HG02588 (cell line): ENCODE measurements at regions not wholly inside any gene's neighbourhood (a gene's known extent, or its start where the extent isn't known, plus 50 kb on each side); places are given as distances from the start of the nearest gene placed in this dataset.

ENCODE experiments used
- ATAC-seq: cut with Tn5 transposase; IDR thresholded peaks from one replicate; pipeline ENCODE4 v1.9.1; 2021; ENCODE audit warnings: mild to moderate bottlenecking, moderate library complexity; ENCODE audit not compliant: unreplicated experiment

GRCh38 chr7:124515106-124515830, 250.3 kb downstream of the GPR37 start:
- no peak for ATAC-seq

DNA sequence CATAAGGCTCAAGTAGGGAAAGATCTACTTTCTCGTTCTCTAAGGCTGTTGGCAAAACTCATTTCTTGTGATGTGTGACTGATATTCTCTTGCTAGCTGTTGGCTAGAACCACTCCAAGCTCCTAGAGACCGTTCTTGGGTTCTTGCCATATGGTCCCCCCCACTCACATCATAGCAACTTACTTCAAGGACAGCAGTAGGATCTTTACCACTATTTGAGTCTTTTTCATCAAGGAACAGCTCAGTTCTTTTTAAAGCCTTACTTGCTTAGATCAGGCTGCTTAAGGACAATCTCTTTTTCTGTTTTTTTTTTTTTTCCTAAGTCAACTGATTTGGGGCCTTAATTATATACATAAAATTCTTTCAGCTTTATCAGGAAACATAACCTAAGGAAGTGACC, 251.1 kb downstream of the GPR37 start:
- no peak for ATAC-seq

DNA sequence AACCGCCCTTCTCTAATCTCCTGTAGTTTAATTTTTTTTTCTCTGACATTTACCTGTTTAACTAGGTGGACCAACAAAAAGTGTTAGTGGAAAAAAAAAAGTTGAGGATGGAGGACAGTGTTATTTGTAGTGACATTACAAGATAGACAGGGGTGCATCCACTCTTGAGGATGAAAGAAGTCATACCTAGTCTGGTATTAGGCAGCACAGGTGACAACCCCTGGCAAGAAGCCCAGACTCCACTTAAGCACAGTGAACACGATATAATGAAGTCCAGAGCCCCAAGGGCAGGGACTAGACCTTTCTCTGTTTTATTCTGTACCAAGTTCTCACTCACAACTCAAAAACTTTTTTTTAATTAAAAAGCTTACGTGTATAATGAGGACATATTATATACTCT, 268.4 kb downstream of the GPR37 start:
- ATAC-seq, result no peak

DNA sequence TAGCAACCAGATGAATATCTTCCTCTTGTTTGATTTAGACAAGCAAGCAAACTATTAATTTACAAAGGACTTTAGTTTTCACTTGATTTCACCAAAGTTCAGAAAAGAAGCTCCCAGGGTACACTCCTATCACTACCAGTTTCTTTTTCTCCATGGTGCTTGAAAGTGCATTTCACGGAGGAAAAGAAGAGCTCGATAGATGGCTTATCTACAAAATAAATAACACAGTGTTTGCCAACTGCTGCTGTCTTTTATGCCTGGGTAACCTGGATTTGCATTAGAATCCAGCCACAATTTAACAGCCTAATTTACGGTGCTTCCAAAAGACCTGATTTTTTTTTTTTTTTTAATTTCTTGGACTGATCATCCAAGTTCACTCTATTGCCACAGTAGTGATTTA, 275.7 kb downstream of the GPR37 start:
- no peak for ATAC-seq

- no peak for ATAC-seq
These were observed 276.3 kb downstream of the GPR37 start for GRCh38 chr7:124489082-124489819.

DNA sequence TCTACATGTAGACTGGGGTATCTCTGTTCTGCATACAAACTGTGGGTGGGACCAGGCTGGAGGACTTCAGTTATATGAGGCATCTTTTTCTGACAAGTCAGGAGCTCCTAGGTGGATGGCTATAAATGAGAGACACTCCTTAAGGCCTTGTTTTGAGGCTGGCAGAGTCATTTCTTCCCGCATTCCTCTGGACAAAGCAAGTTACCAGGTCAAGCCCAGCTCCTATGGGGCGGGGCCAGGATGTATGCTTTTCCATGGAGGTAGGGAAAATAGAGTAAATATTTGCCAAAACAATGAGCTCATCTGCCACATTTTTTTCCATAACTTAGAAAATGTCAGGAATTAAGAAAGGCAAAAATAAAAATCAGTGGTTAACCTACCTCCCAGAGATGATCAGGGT, 283.4 kb downstream of the GPR37 start:
- ATAC-seq, result no peak

DNA sequence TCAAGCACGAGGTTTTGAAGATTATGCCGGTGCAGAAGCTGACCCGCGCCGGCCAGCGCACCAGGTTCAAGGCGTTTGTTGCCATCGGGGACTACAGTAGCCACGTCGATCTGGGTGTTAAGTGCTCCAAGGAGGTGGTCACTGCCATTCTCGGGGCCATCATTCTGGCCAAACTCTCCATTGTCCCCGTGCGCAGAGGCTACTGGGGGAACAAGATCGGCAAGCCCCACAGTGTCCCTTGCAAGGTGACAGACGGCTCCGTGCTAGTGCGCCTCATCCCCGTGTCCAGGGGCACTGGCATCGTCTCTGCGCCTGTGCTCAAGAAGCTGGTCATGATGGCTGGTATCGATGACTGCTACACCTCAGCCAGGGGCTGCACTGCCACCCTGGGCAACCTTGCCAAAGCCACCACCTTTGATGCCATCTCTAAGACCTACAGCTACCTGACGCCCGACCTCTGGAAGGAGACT, 284.7 kb downstream of the GPR37 start:
- ATAC-seq, result no peak

DNA sequence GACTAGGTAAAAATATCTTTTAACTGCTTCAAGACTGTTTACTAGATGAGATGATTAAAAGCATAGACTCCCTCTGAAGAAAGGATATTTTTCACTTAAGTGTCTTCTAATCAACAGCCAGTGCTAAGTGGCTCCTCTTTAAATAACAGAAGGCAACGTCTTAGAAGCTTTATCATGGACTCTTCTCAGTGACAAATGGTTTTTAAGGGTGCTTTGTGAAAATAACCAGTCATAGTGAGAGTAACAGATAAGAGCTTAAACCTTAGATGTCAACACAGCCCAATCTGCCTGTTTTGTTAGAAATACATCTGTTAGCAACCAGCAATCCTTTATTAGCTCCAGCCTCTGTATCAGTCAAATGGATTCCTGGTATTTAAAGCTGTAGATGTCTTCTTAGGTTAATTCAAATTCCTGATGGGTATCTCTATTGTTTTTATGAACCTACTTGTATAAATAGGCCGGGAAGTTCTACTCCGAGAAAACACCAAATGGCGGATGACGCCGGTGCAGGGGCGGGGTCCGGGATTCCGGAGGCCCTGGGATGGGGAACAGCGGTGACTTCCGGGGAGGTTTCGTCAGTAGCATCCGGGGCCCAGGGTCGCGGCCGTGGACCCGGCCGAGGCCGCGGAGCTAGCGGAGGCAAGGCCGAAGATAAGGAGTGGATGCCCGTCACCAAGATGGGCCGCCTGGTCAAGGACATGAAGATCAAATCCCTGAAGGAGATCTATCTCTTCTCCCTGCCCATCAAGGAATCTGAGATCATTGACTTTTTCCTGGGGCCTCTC, 285.4 kb downstream of the GPR37 start:
- ATAC-seq, result no peak

DNA sequence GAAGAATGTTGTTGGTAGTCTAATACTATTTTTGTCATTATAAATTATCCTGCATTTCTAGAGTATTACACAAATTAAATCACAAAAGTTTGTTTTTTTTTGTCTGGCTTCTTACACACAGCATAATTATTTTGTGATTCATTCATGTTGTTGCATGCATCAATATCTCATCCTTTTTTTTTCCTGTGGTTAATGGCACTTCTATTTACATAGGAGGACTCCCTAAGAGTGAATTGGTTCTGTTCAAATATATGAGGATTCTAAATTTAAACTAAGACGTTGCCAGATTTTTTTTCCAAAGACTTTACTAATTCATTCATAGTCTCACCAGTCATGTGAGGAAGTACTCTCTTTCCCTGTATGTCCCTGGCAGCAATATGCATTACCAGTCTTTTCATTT, 303.3 kb downstream of the GPR37 start:
- ATAC-seq, result no peak

DNA sequence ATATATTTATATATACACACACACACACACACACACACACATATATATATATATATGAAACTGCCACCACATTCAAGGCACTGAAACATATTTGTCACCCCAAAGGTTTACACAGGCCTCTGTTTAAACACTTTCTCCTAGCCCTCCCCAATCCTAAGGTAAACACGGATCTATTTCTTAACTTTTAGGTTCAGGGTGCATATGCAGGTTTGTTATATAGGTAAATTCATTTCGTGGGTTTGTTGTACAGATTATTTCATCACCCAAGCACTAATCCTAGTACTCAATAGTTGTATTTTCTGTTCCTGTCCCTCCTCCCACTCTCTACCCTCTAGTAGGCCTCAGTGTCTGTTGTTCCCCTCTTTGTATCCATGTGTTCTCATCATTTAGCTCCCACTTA, 305.0 kb downstream of the GPR37 start:
- no peak for ATAC-seq

GRCh38 chr7:124460056-124460450, 305.5 kb downstream of the GPR37 start:
- no peak for ATAC-seq

DNA sequence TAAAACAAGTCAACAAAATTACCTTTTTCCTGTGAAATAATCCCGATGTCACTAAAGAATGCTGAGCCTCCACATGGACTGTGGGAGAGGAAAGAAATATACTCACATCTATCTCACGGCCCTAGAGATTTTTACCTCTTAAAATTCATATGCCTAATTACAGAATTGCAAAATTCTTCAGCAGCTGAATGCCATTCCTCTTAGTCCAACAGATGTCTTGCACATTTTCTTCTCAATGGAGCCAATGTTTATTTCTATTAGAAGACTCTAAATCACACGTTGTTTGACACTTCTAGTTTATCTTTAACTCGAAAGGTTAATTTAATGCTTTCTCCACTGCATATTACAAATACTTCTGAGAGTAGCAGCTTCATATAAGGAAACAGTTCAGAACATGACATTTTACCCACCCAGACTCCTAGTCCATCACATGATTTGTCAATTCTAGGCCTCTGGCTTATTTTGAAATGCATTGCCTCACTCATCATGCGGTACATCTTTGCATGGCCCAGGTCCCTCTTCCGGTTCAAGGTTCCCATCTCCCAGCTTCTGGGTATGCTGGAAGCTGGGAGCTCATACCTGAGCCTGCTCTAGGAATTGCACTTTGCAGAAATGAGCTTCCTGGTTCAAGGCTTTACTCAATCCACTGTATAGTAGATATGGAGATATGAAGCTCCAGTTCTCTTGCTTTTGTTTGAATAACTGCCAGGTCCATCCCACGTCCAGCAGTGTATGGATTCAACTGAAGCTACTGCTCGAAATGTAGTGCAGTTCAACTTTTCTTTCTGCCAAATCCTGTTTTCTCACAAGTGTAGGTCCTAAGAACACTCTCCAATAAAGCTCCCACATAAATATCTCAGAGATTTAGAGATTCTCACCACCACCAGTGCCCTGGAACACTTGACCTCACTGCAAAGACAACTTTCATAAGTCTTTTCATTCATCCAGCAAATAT, 306.2 kb downstream of the GPR37 start:
- no peak for ATAC-seq

DNA sequence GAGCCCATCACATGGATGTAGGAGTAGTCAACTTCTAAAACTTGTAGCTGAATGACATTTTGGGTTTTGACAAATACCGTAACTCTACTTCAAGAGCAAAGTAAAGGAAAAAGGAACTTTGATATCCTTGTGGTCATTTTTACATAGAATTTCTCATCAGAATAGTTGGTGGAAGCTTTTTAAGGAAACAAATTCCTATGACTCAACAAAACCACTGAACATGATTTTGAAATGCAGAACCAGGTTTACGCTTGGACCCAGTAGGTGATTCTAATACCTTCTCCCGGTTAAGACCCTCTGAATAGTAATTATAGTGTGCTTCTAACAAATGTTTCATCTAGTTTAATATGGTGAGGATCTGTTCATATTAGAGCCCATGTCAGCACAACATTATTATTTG, 307.8 kb downstream of the GPR37 start:
- no peak for ATAC-seq

- ATAC-seq, result no peak
These were observed 309.3 kb downstream of the GPR37 start for GRCh38 chr7:124456286-124456685.

GRCh38 chr7:124452186-124452585, 313.4 kb downstream of the GPR37 start:
- no peak for ATAC-seq

- no peak for ATAC-seq
These were observed 315.7 kb downstream of the GPR37 start for GRCh38 chr7:124449896-124450295.

DNA sequence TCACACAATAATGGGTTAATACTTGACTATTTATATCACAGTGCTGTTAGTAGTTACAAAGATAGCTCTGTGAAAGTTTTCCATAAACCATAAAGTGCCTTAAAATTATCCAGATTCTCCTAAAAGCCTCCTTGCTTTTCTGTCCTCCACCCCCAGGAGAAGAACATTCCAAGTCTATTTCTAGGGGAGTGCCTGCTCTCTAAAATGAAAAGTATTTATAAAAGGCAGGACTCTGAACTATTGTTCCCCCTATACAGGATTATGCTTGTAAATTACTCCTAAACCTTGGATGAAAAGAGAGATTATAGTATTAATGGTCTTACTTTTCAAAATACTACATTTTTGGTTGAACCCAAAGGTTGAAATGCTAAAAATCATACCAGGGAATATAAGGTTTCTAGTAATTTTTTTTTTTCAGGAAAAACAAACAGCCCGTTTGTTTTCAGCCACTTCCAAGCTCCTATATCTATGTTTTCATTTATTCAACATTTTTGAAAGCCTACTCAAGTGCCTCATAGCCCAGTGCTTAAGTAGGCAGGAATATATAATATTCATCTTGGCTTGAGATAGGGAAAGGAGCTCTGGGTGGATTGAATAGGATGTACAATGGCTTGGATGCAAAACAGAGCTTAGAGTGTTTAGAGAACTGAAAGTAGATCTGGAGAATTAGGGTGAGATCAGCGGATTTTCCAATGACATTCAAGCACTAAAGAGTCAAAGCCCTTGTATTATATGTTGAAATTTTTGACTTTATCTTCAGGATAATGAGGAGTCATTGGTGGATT, 320.7 kb downstream of the GPR37 start:
- no peak for ATAC-seq

GRCh38 chr7:124443762-124444161, 321.8 kb downstream of the GPR37 start:
- ATAC-seq, result no peak

- ATAC-seq, result no peak
These were observed 325.5 kb downstream of the GPR37 start for GRCh38 chr7:124440081-124440480.
